ENCODE measurements at regions not wholly inside any gene's neighbourhood (a gene's known extent, or its start where the extent isn't known, plus 50 kb on each side); places are given as distances from the start of the nearest gene placed in this dataset.

DNA sequence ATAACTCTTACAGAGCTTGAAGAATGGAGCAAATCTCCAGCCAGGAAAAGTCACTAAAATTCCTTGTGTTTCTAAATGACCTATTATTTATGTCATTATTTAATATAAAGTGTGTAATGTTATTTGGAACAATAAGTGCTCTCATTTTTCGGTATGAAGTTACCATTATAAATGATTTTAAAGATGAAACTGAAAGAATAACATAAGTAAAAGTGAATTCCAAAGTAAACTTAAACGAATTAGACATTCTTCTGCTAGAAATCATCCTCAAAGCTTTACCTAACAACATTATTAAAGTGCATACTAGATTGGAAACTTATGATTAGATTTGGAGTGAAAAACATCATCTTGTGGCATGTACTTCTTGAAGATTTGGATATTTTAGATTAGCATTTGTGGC lies 897.2 kb upstream of the CDH2 start:
- no peak for DNase-seq (ENCODE audit: low spot score)

GRCh38 chr18:29071869-29072268 lies 894.9 kb upstream of the CDH2 start:
- no peak for DNase-seq (ENCODE audit: low spot score)

DNA sequence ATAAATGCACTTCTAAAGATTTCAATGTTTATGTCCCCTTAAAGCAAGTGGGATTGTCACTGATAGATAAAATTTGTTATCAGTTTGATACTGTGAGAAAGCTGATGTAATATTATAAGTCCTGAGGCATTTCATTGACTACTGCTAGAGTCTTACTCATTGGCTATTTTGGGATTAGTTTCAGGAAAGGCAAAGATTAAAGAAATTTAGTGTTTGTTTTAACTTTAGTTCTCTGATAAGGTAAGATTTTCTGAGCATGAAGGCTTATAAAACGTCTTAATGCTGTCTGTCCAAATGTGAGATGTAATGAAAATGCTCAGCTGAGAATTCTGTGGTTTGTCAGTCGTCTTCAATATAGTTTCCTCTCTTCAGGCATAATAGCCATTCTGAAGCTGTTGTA lies 886.4 kb upstream of the CDH2 start:
- DNase-seq (ENCODE audit: low spot score): no peak

DNA sequence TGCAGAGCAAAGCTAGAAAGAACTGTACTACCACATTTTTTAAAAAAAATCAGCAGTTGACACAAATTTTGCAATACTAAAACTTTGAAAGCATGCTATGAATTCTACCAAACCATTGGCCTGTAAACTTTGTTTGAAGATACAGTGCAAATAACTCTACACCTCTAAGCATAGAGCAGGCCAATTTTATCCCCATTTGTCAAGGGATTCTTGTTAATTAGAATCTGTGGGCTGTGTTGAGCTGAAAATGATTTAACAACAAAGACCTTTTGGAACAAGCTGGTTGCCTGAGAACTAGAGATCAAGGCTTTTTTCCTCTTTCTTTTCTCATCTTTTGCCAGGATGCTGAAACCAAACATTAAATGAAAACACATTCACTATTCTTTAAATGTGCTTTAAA lies 886.0 kb upstream of the CDH2 start:
- DNase-seq (ENCODE audit: low spot score): no peak

GRCh38 chr18:29060349-29060748 lies 883.4 kb upstream of the CDH2 start:
- no peak for DNase-seq (ENCODE audit: low spot score)

- no peak for DNase-seq (ENCODE audit: low spot score)
Observed at GRCh38 chr18:29057703-29058102, 880.8 kb upstream of the CDH2 start.

- no peak for DNase-seq (ENCODE audit: low spot score)
Observed at GRCh38 chr18:29056800-29057199, 879.9 kb upstream of the CDH2 start.

- DNase-seq (ENCODE audit: low spot score): no peak
Observed at GRCh38 chr18:29041976-29042375, 865.0 kb upstream of the CDH2 start.

DNA sequence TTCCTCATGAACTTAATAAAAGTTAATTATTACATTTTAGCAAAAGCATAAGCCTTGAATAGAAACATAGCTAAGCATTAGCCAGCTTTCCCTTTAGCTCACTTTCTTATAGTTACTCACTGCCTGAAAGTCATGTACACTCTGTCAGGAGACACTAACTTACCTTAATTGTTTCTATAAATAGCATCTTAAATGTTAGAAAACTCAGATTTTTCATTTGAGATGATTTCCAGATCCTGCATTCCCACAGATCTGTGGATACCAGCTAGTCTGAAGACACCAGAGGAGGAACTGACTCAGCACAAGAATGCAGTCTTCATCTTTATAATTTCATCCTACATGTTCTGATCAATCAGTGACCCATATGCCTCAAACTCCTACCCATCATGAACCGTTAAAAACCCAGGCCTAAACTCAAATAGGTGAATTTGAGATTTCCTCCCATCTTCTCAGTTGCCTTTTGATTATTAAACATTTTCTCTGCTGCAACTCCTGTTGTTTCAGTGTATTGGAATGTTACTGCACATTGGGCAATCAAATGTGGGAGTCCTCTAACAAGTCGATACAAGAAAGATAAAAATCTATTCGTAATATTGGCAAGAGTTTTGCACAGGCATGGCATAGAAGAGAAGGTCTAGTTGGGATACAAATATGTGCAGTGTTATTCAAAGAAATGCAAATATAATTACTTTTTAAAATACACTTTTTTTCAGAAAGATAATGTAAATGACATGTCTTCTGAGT lies 857.4 kb upstream of the CDH2 start:
- DNase-seq (ENCODE audit: low spot score): no peak

GRCh38 chr18:29028560-29028959 lies 851.6 kb upstream of the CDH2 start:
- DNase-seq (ENCODE audit: low spot score): no peak

DNA sequence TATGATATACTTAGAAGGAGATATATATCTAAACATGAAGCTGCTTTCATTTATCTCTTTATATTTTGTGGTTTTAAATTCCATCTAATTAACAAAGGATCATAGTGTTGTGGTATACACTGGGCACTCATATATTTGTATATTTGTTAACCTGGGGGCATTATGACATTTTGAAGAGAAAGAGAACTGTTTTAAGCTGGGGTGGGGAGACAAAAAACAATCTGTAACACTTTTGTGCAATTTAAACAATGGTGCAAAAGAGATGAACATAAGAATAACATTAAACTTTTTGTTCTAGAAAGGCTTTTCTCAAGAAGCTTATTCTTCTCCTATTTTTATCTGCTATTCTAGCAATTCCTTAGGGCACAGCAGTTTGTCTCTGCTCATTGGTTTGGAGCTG lies 842.0 kb upstream of the CDH2 start:
- DNase-seq (ENCODE audit: low spot score): no peak

GRCh38 chr18:29012883-29013465 lies 836.0 kb upstream of the CDH2 start:
- no peak for DNase-seq (ENCODE audit: low spot score)

GRCh38 chr18:29012364-29012763 lies 835.4 kb upstream of the CDH2 start:
- DNase-seq (ENCODE audit: low spot score): no peak

DNA sequence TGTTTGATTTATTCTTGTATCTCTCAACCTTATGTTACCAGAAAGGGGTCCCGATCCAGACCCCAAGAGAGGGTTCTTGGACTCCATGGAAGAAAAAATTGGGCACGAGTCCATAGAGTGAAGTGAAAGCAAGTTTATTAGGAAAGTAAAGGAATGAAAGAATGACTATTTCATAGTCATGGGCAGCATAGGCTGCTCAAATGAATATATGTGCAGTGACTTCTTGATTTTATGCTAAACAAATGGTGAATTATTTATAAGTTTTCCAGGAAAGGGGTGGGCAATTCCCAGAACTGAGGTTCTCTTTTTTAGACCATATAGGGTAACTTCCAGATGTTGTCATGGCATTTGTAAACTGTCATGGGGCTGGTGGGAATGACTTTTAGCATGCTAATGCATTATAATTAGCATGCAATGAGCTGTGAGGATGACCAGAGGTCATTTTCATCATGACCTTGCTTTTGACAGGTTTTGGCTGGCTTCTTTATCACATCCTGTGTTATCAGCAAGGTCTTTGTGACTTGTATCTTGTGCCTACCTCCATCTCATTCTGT lies 832.4 kb upstream of the CDH2 start:
- DNase-seq (ENCODE audit: low spot score): no peak

GRCh38 chr18:29008809-29009208 lies 831.9 kb upstream of the CDH2 start:
- DNase-seq (ENCODE audit: low spot score): no peak

DNA sequence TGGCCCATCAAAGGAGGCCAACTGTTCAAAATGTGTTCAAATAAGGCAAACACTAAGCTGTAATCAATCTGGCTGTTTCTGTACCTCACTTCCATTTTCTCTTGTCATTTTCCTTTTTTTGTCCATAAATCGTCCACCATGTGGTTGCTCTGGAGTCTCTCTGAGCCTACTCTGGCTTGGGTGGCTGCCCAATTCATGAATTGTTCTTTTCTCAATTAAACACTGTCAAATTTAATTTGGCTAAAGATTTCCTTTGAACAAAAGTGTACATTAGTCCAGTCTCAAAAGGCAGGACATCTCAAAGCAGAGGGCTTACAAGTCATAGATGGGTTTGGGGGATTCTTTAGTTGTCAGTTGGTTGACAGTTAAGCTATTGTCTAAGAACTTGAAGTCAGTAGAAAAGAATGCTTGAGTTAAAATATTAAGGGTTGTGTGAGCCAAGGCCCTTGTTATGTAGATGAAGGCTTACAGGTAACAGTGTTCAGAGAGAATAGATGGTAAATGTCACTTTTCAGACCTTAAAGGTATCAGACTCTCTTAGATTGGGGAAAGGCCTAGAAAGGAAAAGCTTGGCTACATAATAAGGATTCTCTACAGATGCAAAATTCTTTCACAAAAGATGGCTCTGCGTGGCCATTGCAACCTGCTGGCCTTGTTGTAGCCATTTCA lies 831.2 kb upstream of the CDH2 start:
- no peak for DNase-seq (ENCODE audit: low spot score)

DNA sequence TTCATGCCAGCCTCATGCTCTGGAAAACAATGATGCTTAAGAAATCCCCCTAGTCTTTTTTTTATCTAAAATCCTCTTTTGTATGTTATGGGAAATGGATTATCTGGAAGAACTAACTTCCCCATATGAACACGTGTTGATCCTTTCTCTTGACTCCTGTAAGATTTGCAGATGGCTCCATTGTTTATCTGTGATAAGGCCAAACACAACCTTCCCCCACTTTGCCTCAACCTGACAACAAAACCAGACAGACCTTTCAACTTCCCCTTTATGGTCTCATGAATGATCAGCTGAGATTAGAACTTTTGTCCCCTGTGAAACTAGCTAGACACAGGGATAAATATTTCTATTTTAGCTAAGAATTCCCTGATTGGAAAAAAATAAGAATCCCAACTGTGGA lies 828.0 kb upstream of the CDH2 start:
- DNase-seq (ENCODE audit: low spot score): no peak

DNA sequence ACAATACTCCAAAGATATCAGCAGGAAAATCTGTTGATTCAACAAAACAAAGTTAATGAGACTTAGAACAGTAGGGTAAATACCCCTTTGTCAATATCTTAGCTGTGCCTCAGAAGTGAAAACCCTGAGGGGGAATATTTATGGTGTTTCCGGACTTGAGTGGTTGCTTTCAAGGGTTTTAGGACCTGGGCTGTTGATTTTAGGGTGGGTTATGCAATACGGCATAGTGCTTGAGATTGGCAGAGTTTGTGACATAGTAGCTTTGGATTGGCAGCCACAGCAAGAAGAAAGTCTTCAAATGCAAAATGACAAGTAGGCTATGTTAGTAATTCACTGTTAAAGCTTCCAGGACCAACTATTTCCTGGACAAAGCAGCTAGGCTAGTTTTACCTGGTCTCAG lies 826.3 kb upstream of the CDH2 start:
- no peak for DNase-seq (ENCODE audit: low spot score)

- DNase-seq (ENCODE audit: low spot score): no peak
Observed at GRCh38 chr18:29002747-29003146, 825.8 kb upstream of the CDH2 start.

DNA sequence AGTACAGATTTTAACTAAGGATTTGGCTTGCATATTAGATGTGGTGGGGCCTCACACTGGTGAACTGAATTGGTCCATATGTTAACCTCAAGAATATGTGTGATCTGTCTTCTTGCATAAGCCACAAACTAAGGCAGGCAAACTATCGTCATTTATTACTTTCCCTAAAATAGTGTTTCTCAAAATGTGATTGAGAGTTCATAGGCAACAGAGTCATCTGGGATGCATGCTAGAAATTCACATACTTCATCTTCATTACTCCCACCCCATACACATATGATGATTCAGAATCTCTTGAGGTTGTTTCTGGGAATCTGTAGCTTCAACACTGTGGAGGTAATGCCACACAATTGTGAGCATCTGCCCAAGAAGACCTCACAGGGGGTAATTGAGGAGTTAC lies 822.8 kb upstream of the CDH2 start:
- DNase-seq (ENCODE audit: low spot score): no peak

GRCh38 chr18:28995319-28995718 lies 818.4 kb upstream of the CDH2 start:
- no peak for DNase-seq (ENCODE audit: low spot score)

GRCh38 chr18:28984731-28985130 lies 807.8 kb upstream of the CDH2 start:
- no peak for DNase-seq (ENCODE audit: low spot score)

DNA sequence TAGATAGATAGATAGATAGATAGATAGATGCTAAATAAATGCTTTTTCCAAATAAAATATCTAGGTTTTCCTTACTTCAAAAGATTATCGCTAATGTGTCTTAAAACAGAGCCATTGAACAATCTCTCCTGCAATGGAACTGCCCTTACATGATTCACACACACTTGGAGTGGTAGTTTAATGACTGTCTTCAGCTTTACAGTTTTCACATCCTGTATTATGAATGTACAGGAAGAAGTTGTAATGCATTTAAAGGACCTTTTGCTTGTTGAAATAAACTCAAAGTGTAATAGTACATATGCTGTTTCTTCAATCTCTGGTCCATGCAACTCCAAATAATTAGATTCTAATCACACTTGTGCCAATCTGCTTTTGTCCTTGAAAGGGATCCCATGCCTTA lies 797.6 kb upstream of the CDH2 start:
- DNase-seq (ENCODE audit: low spot score): no peak
